Vagina (tissue), 2 donors: ENCODE measurements at regions not wholly inside any gene's neighbourhood (a gene's known extent, or its start where the extent isn't known, plus 50 kb on each side); places are given as distances from the start of the nearest gene placed in this dataset.

Source experiments
- CTCF ChIP-seq, 3 experiments: fragments of 450-650 bp in 2 of 3; fragments of 200-600 bp in 1 of 3; sonication (generic) in 1 of 3; IDR thresholded peaks; one replicate each; pipeline ENCODE4 v1.5.1; 2017 to 2019; ENCODE audit warnings: antibody characterized with exemption in 3 of 3, mild to moderate bottlenecking in 2 of 3, moderate library complexity in 2 of 3
- POLR2A ChIP-seq, 2 donors: fragments of 450-650 bp; IDR thresholded peaks; one replicate each; pipeline ENCODE4 v1.6.1; 2017; ENCODE audit warnings: antibody characterized with exemption in 2 of 2, mild to moderate bottlenecking in 2 of 2, moderate library complexity in 2 of 2
- POLR2AphosphoS5 ChIP-seq, 2 donors: sonication (generic); formaldehyde crosslinking; IDR thresholded peaks; one replicate each; pipeline ENCODE4 v1.9.0; 2017; ENCODE audit warnings: antibody characterized with exemption in 2 of 2, mild to moderate bottlenecking in 2 of 2, low read depth in 1 of 2; ENCODE audit not compliant: insufficient read depth in 1 of 2

- TF ChIP-seq CTCF (IDR thresholded peaks at IDR 0.05) = no peak
- no peak for TF ChIP-seq POLR2A (IDR thresholded peaks at IDR 0.05)
- no peak for TF ChIP-seq POLR2AphosphoS5 (IDR thresholded peaks at IDR 0.05; ENCODE audit: insufficient read depth in 1 of 2, low read depth in 1 of 2)
Measured at GRCh38 chr14:97013878-97014277, 216.7 kb downstream of the VRK1 start.
